IMR-90 (cell line): ENCODE measurements at regions not wholly inside any gene's neighbourhood (a gene's known extent, or its start where the extent isn't known, plus 50 kb on each side); places are given as distances from the start of the nearest gene placed in this dataset.

Source experiments
- CEBPB ChIP-seq: IDR thresholded peaks from 2 replicates; pipeline ENCODE4 v1.6.1; 2012; ENCODE audit warnings: low read depth, low read length, improper control_type of control experiment
- MAZ ChIP-seq: IDR thresholded peaks from 2 replicates; pipeline ENCODE4 v1.6.1; 2012; ENCODE audit warnings: low read depth, mild to moderate bottlenecking, low read length, improper control_type of control experiment, moderate library complexity, borderline replicate concordance
- NFE2L2 ChIP-seq: fragments of 150-350 bp; IDR thresholded peaks from 2 replicates; pipeline ENCODE4 v1.6.1; 2016; ENCODE audit warnings: low read depth, mild to moderate bottlenecking, low read length
- POLR2A ChIP-seq: IDR thresholded peaks from 2 replicates; pipeline ENCODE4 v1.6.1; 2012; ENCODE audit warnings: mild to moderate bottlenecking, low read depth, low read length
- RAD21 ChIP-seq: IDR thresholded peaks from 2 replicates; pipeline ENCODE4 v1.6.1; 2012; ENCODE audit warnings: low read length, improper control_type of control experiment
- RCOR1 ChIP-seq: IDR thresholded peaks from 2 replicates; pipeline ENCODE4 v1.6.1; 2012; ENCODE audit warnings: mild to moderate bottlenecking, low read length, improper control_type of control experiment; ENCODE audit not compliant: insufficient replicate concordance
- RFX5 ChIP-seq: IDR thresholded peaks from 2 replicates; pipeline ENCODE4 v1.8.0; 2012; ENCODE audit warnings: low read depth, mild to moderate bottlenecking, low read length, moderate library complexity
- TF ChIP-seq, protein P1 (sequence below): conservative IDR thresholded peaks from 2 replicates; pipeline ENCODE4 v1.5.1; 2012; ENCODE audit warnings: mild to moderate bottlenecking, low read depth, low read length, improper control_type of control experiment
- TF ChIP-seq, protein P2 (sequence below): fragments of 150-350 bp; IDR thresholded peaks from 2 replicates; pipeline ENCODE4 v1.6.1; 2016; ENCODE audit warnings: low read depth, mild to moderate bottlenecking, low read length, moderate library complexity, borderline replicate concordance
- TF ChIP-seq, protein P3 (sequence below): fragments of 150-350 bp; IDR thresholded peaks from 2 replicates; pipeline ENCODE4 v1.6.1; 2017; ENCODE audit warnings: mild to moderate bottlenecking, antibody characterized with exemption, low read length, low read depth

DNA sequence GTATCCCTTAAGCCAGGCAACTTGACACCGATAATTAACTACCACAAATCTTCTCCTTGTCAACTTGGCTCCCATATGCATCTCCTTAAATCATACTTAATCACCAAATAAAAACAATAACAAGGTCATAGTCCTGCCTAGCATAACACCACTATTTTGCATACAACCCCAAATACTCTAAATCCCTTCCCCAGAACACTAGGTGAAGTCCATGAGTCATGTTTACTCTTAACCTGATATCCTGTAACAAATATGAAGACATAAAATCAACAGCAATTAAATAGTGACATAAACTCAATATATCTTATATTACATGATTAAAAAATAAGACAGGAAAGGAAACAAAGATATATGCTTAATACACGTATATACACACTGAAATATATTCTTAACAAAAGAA lies 362.0 kb downstream of the ETV1 start:
- TF ChIP-seq, protein P1, sequence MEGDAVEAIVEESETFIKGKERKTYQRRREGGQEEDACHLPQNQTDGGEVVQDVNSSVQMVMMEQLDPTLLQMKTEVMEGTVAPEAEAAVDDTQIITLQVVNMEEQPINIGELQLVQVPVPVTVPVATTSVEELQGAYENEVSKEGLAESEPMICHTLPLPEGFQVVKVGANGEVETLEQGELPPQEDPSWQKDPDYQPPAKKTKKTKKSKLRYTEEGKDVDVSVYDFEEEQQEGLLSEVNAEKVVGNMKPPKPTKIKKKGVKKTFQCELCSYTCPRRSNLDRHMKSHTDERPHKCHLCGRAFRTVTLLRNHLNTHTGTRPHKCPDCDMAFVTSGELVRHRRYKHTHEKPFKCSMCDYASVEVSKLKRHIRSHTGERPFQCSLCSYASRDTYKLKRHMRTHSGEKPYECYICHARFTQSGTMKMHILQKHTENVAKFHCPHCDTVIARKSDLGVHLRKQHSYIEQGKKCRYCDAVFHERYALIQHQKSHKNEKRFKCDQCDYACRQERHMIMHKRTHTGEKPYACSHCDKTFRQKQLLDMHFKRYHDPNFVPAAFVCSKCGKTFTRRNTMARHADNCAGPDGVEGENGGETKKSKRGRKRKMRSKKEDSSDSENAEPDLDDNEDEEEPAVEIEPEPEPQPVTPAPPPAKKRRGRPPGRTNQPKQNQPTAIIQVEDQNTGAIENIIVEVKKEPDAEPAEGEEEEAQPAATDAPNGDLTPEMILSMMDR: no peak
- TF ChIP-seq POLR2A (no peak), CEBPB (no peak), RFX5 (no peak), NFE2L2 (no peak), MAZ (no peak), RAD21 (no peak), RCOR1 (no peak)
- TF ChIP-seq, protein P2, sequence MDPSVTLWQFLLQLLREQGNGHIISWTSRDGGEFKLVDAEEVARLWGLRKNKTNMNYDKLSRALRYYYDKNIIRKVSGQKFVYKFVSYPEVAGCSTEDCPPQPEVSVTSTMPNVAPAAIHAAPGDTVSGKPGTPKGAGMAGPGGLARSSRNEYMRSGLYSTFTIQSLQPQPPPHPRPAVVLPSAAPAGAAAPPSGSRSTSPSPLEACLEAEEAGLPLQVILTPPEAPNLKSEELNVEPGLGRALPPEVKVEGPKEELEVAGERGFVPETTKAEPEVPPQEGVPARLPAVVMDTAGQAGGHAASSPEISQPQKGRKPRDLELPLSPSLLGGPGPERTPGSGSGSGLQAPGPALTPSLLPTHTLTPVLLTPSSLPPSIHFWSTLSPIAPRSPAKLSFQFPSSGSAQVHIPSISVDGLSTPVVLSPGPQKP: no peak
- TF ChIP-seq, protein P3, sequence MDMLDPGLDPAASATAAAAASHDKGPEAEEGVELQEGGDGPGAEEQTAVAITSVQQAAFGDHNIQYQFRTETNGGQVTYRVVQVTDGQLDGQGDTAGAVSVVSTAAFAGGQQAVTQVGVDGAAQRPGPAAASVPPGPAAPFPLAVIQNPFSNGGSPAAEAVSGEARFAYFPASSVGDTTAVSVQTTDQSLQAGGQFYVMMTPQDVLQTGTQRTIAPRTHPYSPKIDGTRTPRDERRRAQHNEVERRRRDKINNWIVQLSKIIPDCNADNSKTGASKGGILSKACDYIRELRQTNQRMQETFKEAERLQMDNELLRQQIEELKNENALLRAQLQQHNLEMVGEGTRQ: no peak
